ENCODE measurements at regions not wholly inside any gene's neighbourhood (a gene's known extent, or its start where the extent isn't known, plus 50 kb on each side); places are given as distances from the start of the nearest gene placed in this dataset.
"Not testable (repeated sequence)": the region's sequence is repeated elsewhere in the genome, so short reads cannot be mapped to it uniquely, and the experiment has no call there.

GRCh38 chr10:9834434-9834833 lies 1183.2 kb upstream of the CELF2 start:
- Histone ChIP-seq H3K27me3 (no peaks in the 10 kb centered on the region), H3K9ac (no peak overlapping the region), H3K4me1 (no peaks in the 10 kb centered on the region), H4K20me1 (no peaks in the 10 kb centered on the region), H3K4me3 (no peak overlapping the region), H3K27ac (no peak overlapping the region), H3K36me3 (no peaks in the 10 kb centered on the region), H3K9me3 (0 out of 2 replicates have a peak, but pooled peaks cover 6% of the 10 kb centered on the region), H3K4me2 (no peak overlapping the region)
- no peak for TF ChIP-seq Cebpa-rat (IDR thresholded peaks at IDR 0.05)

- no peak overlapping the region for H3K4me3 ChIP-seq
- H3K27me3 ChIP-seq, result no peaks in the 10 kb centered on the region
- H4K20me1 ChIP-seq, result no peaks in the 10 kb centered on the region
- no peak overlapping the region for H3K4me2 ChIP-seq
- no peak overlapping the region for H3K9ac ChIP-seq
- no peak for TF ChIP-seq Cebpa-rat (IDR thresholded peaks at IDR 0.05)
- H3K9me3 ChIP-seq, result peaks cover 11% of the 10 kb centered on the region; the same call in 1 of the 2 replicates
- no peaks in the 10 kb centered on the region for H3K36me3 ChIP-seq
- H3K4me1 ChIP-seq, result no peaks in the 10 kb centered on the region
- no peak overlapping the region for H3K27ac ChIP-seq
Observed at GRCh38 chr10:9845075-9845474, 1172.6 kb upstream of the CELF2 start.

- no peak for TF ChIP-seq Cebpa-rat (IDR thresholded peaks at IDR 0.05)
Observed at GRCh38 chr10:9848278-9848677, 1169.4 kb upstream of the CELF2 start.

GRCh38 chr10:9848981-9849380 lies 1168.7 kb upstream of the CELF2 start:
- Histone ChIP-seq H3K4me1 (no peaks in the 10 kb centered on the region), H4K20me1 (no peaks in the 10 kb centered on the region), H3K9ac (no peak overlapping the region), H3K9me3 (peaks cover 11% of the 10 kb centered on the region; the same call in 1 of the 2 replicates), H3K4me2 (no peak overlapping the region), H3K36me3 (no peaks in the 10 kb centered on the region), H3K27me3 (no peaks in the 10 kb centered on the region), H3K27ac (no peak overlapping the region), H3K4me3 (no peak overlapping the region)
- TF ChIP-seq Cebpa-rat (IDR thresholded peaks at IDR 0.05), result no peak

More at GRCh38 chr10:9848278-9848677, 1169.4 kb upstream of the CELF2 start:
- no peaks in the 10 kb centered on the region for H3K27me3 ChIP-seq
- H3K9me3 ChIP-seq, result peaks cover 11% of the 10 kb centered on the region; the same call in 1 of the 2 replicates
- H3K4me3 ChIP-seq, result no peak overlapping the region
- no peaks in the 10 kb centered on the region for H4K20me1 ChIP-seq
- H3K9ac ChIP-seq, result no peak overlapping the region
- no peak overlapping the region for H3K4me2 ChIP-seq
- H3K27ac ChIP-seq, result no peak overlapping the region
- H3K36me3 ChIP-seq, result no peaks in the 10 kb centered on the region
- H3K4me1 ChIP-seq, result no peaks in the 10 kb centered on the region

GRCh38 chr10:9850415-9850814 lies 1167.3 kb upstream of the CELF2 start:
- no peak overlapping the region for H3K9ac ChIP-seq
- no peaks in the 10 kb centered on the region for H3K36me3 ChIP-seq
- no peak for TF ChIP-seq Cebpa-rat (IDR thresholded peaks at IDR 0.05)
- no peaks in the 10 kb centered on the region for H3K27me3 ChIP-seq
- no peak overlapping the region for H3K4me2 ChIP-seq
- no peaks in the 10 kb centered on the region for H3K4me1 ChIP-seq
- H3K4me3 ChIP-seq, result no peak overlapping the region
- no peaks in the 10 kb centered on the region for H4K20me1 ChIP-seq
- H3K9me3 ChIP-seq, result peaks cover 2% of the 10 kb centered on the region; the same call in 1 of the 2 replicates
- no peak overlapping the region for H3K27ac ChIP-seq

- TF ChIP-seq Cebpa-rat (IDR thresholded peaks at IDR 0.05), result no peak
- no peaks in the 10 kb centered on the region for H3K36me3 ChIP-seq
- H3K9ac ChIP-seq, result no peak overlapping the region
- H3K4me2 ChIP-seq, result no peak overlapping the region
- no peaks in the 10 kb centered on the region for H3K27me3 ChIP-seq
- H3K27ac ChIP-seq, result no peak overlapping the region
- no peak overlapping the region for H3K4me3 ChIP-seq
- no peaks in the 10 kb centered on the region for H3K4me1 ChIP-seq
- H4K20me1 ChIP-seq, result no peaks in the 10 kb centered on the region
- H3K9me3 ChIP-seq, result peaks cover 13% of the 10 kb centered on the region; the same call in 1 of the 2 replicates
Observed at GRCh38 chr10:9851808-9852207, 1165.9 kb upstream of the CELF2 start.

- H3K4me1 ChIP-seq, result no peaks in the 10 kb centered on the region
- H3K4me2 ChIP-seq, result no peak overlapping the region
- no peaks in the 10 kb centered on the region for H4K20me1 ChIP-seq
- H3K27ac ChIP-seq, result no peak overlapping the region
- no peaks in the 10 kb centered on the region for H3K27me3 ChIP-seq
- H3K9ac ChIP-seq, result no peak overlapping the region
- H3K4me3 ChIP-seq, result no peak overlapping the region
- peaks cover 13% of the 10 kb centered on the region; the same call in 1 of the 2 replicates for H3K9me3 ChIP-seq
- no peaks in the 10 kb centered on the region for H3K36me3 ChIP-seq
- no peak for TF ChIP-seq Cebpa-rat (IDR thresholded peaks at IDR 0.05)
Observed at GRCh38 chr10:9853405-9854355, 1164.0 kb upstream of the CELF2 start.

- H3K4me2 ChIP-seq, H3K4me1 ChIP-seq, H3K27ac ChIP-seq, H3K4me3 ChIP-seq, H3K36me3 ChIP-seq, H3K27me3 ChIP-seq, H3K9ac ChIP-seq, H4K20me1 ChIP-seq: not testable (repeated sequence)
- H3K9me3 ChIP-seq, result peaks cover 13% of the 10 kb centered on the region; the same call in 1 of the 2 replicates
Observed at GRCh38 chr10:9855451-9855850, 1162.2 kb upstream of the CELF2 start.

- H3K4me3 ChIP-seq, result no peak overlapping the region
- no peaks in the 10 kb centered on the region for H4K20me1 ChIP-seq
- H3K4me1 ChIP-seq, result no peaks in the 10 kb centered on the region
- peaks cover 13% of the 10 kb centered on the region; the same call in 1 of the 2 replicates for H3K9me3 ChIP-seq
- no peak overlapping the region for H3K9ac ChIP-seq
- no peaks in the 10 kb centered on the region for H3K36me3 ChIP-seq
- H3K27me3 ChIP-seq, result no peaks in the 10 kb centered on the region
- H3K4me2 ChIP-seq, result no peak overlapping the region
- TF ChIP-seq Cebpa-rat (IDR thresholded peaks at IDR 0.05), result no peak
- H3K27ac ChIP-seq, result no peak overlapping the region
Observed at GRCh38 chr10:9858816-9859215, 1158.9 kb upstream of the CELF2 start.

- no peak overlapping the region for H3K27ac ChIP-seq
- H3K9ac ChIP-seq, result no peak overlapping the region
- no peaks in the 10 kb centered on the region for H3K4me1 ChIP-seq
- H4K20me1 ChIP-seq, result no peaks in the 10 kb centered on the region
- H3K4me3 ChIP-seq, result no peak overlapping the region
- no peaks in the 10 kb centered on the region for H3K36me3 ChIP-seq
- no peak overlapping the region for H3K4me2 ChIP-seq
- peaks cover 13% of the 10 kb centered on the region; the same call in 1 of the 2 replicates for H3K9me3 ChIP-seq
- no peaks in the 10 kb centered on the region for H3K27me3 ChIP-seq
- TF ChIP-seq Cebpa-rat (IDR thresholded peaks at IDR 0.05), result no peak
Observed at GRCh38 chr10:9860045-9860444, 1157.6 kb upstream of the CELF2 start.

All from BLaER1 (cell line).